PC-3 (cell line): ENCODE measurements at regions not wholly inside any gene's neighbourhood (a gene's known extent, or its start where the extent isn't known, plus 50 kb on each side); places are given as distances from the start of the nearest gene placed in this dataset.

Experiments
- CTCF ChIP-seq: fragments of 300-600 bp; sonication (generic); conservative IDR thresholded peaks from 2 replicates; pipeline ENCODE4 v1.5.1; 2017; ENCODE audit warnings: antibody characterized with exemption, low read depth, mild to moderate bottlenecking, low read length
- EZH2 ChIP-seq: fragments of 300-600 bp; sonication (generic); IDR thresholded peaks from one replicate; pipeline ENCODE4 v1.6.1; 2017; ENCODE audit warnings: antibody characterized with exemption, mild to moderate bottlenecking, low read length; ENCODE audit not compliant: unreplicated experiment
- EZH2phosphoT487 ChIP-seq: fragments of 300-600 bp; sonication (generic); IDR thresholded peaks from 2 replicates; pipeline ENCODE4 v1.6.1; 2018; ENCODE audit warnings: mild to moderate bottlenecking, antibody characterized with exemption, low read length, borderline replicate concordance

- TF ChIP-seq CTCF, result no peak
- no peak for TF ChIP-seq EZH2
- TF ChIP-seq EZH2phosphoT487, result no peak
Observed at GRCh38 chr12:97903356-97903755, 440.8 kb downstream of the RMST start.
